A673 (cell line): ENCODE measurements at regions not wholly inside any gene's neighbourhood (a gene's known extent, or its start where the extent isn't known, plus 50 kb on each side); places are given as distances from the start of the nearest gene placed in this dataset.

Experiments used
- BruUV-seq: library from RNA; stranded (reverse); fragments of 400-500 nt; replicated peaks from 2 replicates; lab custom pipeline; 2021; lab: Mats Ljungman, UMichigan
- CTCF ChIA-PET: fragments of 300-600 bp; sonication (Branson Sonifier 250); formaldehyde crosslinking; loops from one replicate; lab custom pipeline; 2022; ENCODE audit warnings: antibody characterized with exemption; lab: Charles Lee
- POLR2A ChIA-PET: fragments of 300-600 bp; sonication (Branson Sonifier 250); formaldehyde crosslinking; loops from one replicate; lab custom pipeline; 2022; ENCODE audit warnings: antibody characterized with exemption; ENCODE audit not compliant: low non-redundant PET; lab: Charles Lee
- DNase-seq: peaks from one replicate; pipeline ENCODE4 v3.0.0-alpha.2; 2015; ENCODE audit warnings: low spot score
- H3K27ac ChIP-seq: fragments of 200-600 bp; sonication (generic); 2 replicates; pipeline ENCODE4 v1.5.1; 2016; ENCODE audit warnings: mixed run types, low read depth, mild to moderate bottlenecking, mixed read lengths, antibody characterized with exemption, low read length; ENCODE audit not compliant: poor library complexity, severe bottlenecking
- H3K27me3 ChIP-seq: fragments of 200-600 bp; sonication (generic); replicated peaks from 2 replicates; pipeline ENCODE4 v1.6.1; 2017; ENCODE audit warnings: mixed run types, low read depth, mild to moderate bottlenecking, mixed read lengths, antibody characterized with exemption, low read length; ENCODE audit not compliant: insufficient read depth, poor library complexity
- H3K36me3 ChIP-seq: fragments of 200-600 bp; sonication (generic); 2 replicates; pipeline ENCODE4 v1.6.1; 2016; ENCODE audit warnings: mixed run types, mild to moderate bottlenecking, mixed read lengths, antibody characterized with exemption, low read length; ENCODE audit not compliant: insufficient read depth, poor library complexity, severe bottlenecking
- H3K4me1 ChIP-seq: fragments of 200-600 bp; sonication (generic); 2 replicates; pipeline ENCODE4 v1.6.1; 2017; ENCODE audit warnings: mixed run types, mild to moderate bottlenecking, mixed read lengths, antibody characterized with exemption, low read length; ENCODE audit not compliant: insufficient read depth, poor library complexity, severe bottlenecking
- H3K4me3 ChIP-seq: fragments of 200-600 bp; sonication (generic); 2 replicates; pipeline ENCODE4 v1.5.1; 2016; ENCODE audit warnings: low read depth, mixed run types, mild to moderate bottlenecking, mixed read lengths, low read length; ENCODE audit not compliant: poor library complexity, severe bottlenecking
- H3K9me3 ChIP-seq: fragments of 200-600 bp; sonication (generic); 2 replicates; pipeline ENCODE4 v1.6.1; 2016; ENCODE audit warnings: mixed run types, low read depth, mild to moderate bottlenecking, mixed read lengths, antibody characterized with exemption, low read length; ENCODE audit not compliant: poor library complexity, severe bottlenecking
- EZH2 ChIP-seq: fragments of 200-600 bp; sonication (generic); IDR thresholded peaks from 2 replicates; pipeline ENCODE4 v1.6.1; 2017; ENCODE audit warnings: borderline replicate concordance, low read depth, mild to moderate bottlenecking, mixed read lengths, antibody characterized with exemption, low read length; ENCODE audit not compliant: poor library complexity, severe bottlenecking
- intact Hi-C: fragments of 100-400 bp; cut with micrococcal nuclease; formaldehyde crosslinking; loops from one replicate; pipeline ENCODE4 v1.10.0; 2022; ENCODE audit not compliant: unreplicated experiment
- TF ChIP-seq, protein P1 (sequence below): fragments of 300-800, 200-600 bp; sonication (generic); conservative IDR thresholded peaks from 2 replicates; pipeline ENCODE4 v1.5.1; 2017; ENCODE audit warnings: low read depth, mild to moderate bottlenecking, antibody characterized with exemption, low read length, moderate library complexity, mixed read lengths

DNA sequence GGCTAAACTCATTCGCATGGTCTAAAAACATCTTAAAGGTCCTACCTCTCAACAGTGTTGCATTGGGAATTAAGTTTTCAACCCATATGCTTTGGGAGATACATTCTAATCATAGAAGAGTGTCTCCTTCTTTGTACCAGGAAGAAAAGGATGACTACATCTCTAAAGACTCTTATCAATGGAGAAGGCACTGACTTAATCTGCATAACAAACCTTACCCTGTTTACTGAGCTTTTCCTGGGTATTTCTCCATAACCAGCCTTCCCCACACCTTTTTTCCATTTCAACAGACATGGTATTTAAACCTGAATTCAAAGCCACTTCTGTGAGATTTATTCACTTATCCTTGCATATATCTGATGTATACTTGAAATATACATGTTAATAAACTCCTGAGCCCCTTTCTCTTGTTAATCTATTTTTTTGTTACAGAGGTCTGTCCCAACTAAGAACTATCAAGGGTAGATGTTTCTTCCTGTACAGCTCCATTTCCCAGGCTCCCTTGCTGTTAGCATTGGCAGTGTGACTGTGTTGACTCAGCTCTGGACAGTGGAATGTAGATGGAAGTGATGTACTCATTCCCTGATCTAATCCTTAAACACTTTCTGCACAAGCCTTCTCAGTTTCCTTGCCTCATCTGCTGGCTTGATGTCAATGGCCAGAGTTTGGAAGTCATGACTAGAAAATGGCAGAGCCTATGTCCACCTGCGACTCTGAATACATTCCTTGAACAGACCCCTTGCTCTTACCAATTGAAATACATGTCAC lies 148.9 kb upstream of the CPEB2 start:
- CTCF ChIA-PET, result no interaction called here
- Histone ChIP-seq H3K27me3 (no peaks in the 10 kb centered on the region), H3K4me3 (no peak overlapping the region), H3K27ac (no peak overlapping the region), H3K4me1 (no peaks in the 10 kb centered on the region), H3K36me3 (no peaks in the 10 kb centered on the region), H3K9me3 (no peaks in the 10 kb centered on the region)
- intact Hi-C loops, result no loop called here
- no peak for DNase-seq
- TF ChIP-seq, protein P1, sequence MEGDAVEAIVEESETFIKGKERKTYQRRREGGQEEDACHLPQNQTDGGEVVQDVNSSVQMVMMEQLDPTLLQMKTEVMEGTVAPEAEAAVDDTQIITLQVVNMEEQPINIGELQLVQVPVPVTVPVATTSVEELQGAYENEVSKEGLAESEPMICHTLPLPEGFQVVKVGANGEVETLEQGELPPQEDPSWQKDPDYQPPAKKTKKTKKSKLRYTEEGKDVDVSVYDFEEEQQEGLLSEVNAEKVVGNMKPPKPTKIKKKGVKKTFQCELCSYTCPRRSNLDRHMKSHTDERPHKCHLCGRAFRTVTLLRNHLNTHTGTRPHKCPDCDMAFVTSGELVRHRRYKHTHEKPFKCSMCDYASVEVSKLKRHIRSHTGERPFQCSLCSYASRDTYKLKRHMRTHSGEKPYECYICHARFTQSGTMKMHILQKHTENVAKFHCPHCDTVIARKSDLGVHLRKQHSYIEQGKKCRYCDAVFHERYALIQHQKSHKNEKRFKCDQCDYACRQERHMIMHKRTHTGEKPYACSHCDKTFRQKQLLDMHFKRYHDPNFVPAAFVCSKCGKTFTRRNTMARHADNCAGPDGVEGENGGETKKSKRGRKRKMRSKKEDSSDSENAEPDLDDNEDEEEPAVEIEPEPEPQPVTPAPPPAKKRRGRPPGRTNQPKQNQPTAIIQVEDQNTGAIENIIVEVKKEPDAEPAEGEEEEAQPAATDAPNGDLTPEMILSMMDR, result no peak
- no peak for TF ChIP-seq EZH2
- BruUV-seq, result no TSS peak
- POLR2A ChIA-PET, result no interaction called here

DNA sequence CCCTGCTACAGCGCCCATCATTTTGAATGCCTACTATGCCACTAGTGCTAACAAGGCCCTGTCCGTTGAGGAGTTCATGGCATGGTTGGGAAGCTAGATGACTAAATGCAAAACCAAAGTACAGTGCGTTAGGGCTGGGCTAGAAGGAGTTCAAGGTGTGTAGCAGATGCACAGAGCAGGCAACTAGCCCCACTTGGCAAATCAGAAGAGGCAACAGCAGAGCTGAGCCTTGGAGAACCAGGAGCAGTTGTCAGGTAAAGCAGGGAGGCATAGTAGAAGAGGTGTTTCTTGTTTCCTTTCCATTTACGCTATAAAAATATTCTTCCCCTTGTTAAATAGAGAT lies 146.6 kb upstream of the CPEB2 start:
- ChIA-PET CTCF (no interaction called here), POLR2A (no interaction called here)
- no peak for DNase-seq
- no peak overlapping the region for H3K27ac ChIP-seq
- H3K27me3 ChIP-seq, result no peaks in the 10 kb centered on the region
- H3K36me3 ChIP-seq, result no peaks in the 10 kb centered on the region
- H3K9me3 ChIP-seq, result no peaks in the 10 kb centered on the region
- intact Hi-C loops, result no loop called here
- no peaks in the 10 kb centered on the region for H3K4me1 ChIP-seq
- no peak for TF ChIP-seq EZH2
- TF ChIP-seq, protein P1, result no peak
- BruUV-seq, result no TSS peak
- H3K4me3 ChIP-seq, result no peak overlapping the region

DNA sequence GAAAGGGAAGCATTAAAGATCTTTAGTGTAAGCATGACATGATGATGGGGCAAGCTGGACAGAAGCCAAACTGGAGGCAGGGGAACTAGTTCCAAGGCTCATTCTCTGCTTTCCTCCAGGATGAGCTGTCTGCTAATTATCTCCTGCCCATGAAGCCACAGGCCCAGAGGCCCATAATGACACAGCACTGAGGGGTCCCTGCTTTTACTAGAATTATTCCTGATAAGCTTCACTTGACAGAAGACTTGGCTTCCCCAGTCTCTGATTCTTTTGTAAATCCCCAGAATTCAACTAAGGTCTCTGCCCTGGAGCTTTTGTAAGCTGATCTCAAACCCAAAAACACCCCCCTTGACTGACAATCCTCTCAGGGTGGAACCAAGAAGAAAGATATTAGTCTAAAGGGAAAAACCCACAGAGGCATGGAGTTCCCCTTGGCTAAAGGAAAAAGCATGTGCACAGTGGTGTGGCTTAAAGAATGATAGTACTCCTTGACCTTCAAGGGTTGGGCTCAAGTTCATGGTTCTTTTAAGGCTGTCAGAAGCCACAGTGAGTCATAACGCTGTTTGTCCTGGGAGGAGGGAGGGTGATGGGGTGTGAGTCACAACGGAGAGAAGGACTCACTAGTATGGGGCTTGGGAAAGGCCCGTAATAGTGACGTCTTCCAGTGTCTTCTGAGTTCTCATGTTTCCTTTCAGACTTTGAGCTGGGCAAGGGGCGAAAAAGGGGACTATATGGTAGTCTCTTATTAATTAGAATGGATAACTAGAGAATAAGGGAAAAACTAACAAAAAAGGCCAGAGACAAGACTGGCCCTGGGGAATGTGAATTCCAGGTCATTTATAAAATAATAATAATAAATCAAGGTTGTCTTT lies 146.0 kb upstream of the CPEB2 start:
- ChIA-PET POLR2A (no interaction called here), CTCF (no interaction called here)
- BruUV-seq, result no TSS peak
- intact Hi-C loops, result no loop called here
- no peaks in the 10 kb centered on the region for H3K36me3 ChIP-seq
- no peaks in the 10 kb centered on the region for H3K4me1 ChIP-seq
- H3K27me3 ChIP-seq, result no peaks in the 10 kb centered on the region
- H3K27ac ChIP-seq, result no peak overlapping the region
- no peaks in the 10 kb centered on the region for H3K9me3 ChIP-seq
- DNase-seq, result peak; percentile 78
- H3K4me3 ChIP-seq, result no peak overlapping the region
- no peak for TF ChIP-seq EZH2
- TF ChIP-seq, protein P1, result no peak
